Fibroblast of lung (primary cell): ENCODE measurements at regions not wholly inside any gene's neighbourhood (a gene's known extent, or its start where the extent isn't known, plus 50 kb on each side); places are given as distances from the start of the nearest gene placed in this dataset.

Experiments used
- CTCF ChIP-seq, 2 donors: IDR thresholded peaks in 1 of 2; conservative IDR thresholded peaks in 1 of 2; 1 replicate in 1 of 2; 2 replicates in 1 of 2; pipeline ENCODE4 v1.5.1; 2011 to 2012; ENCODE audit warnings: low read length in 2 of 2, control low read depth in 1 of 2, inconsistent platforms in 1 of 2, low read depth in 1 of 2, mild to moderate bottlenecking in 1 of 2
- EZH2 ChIP-seq: IDR thresholded peaks from 2 replicates; pipeline ENCODE4 v1.5.1; 2012; ENCODE audit warnings: low read length, control low read depth, mild to moderate bottlenecking; ENCODE audit errors: missing control alignments

GRCh38 chr2:36238106-36238505, 117.5 kb upstream of the CRIM1 start:
- TF ChIP-seq CTCF (conservative IDR thresholded peaks at IDR 0.05 in 1 of 2, IDR thresholded peaks at IDR 0.05 in 1 of 2; ENCODE audit: low read depth in 1 of 2, low read length in 2 of 2) (no peak), EZH2 (no peak)
